Activated T-helper 2 cell treated with anti-CD3 and anti-CD28 coated beads, Interferon-gamma antibody, Interleukin-2, Interleukin-4, amounts not matched to agents 10 μg/mL and 5 μg/mL and 100 μg/mL, durations not matched to agents 14 hours and 24 hours and 36 hours (primary cell): ENCODE measurements at regions not wholly inside any gene's neighbourhood (a gene's known extent, or its start where the extent isn't known, plus 50 kb on each side); places are given as distances from the start of the nearest gene placed in this dataset.
"Not testable (repeated sequence)": the region's sequence is repeated elsewhere in the genome, so short reads cannot be mapped to it uniquely, and the experiment has no call there.

Source experiments
- DNase-seq: peaks from one replicate; pipeline ENCODE4 v3.0.0; 2021; ENCODE audit warnings: low spot score
- H3K27ac Mint-ChIP-seq: one replicate; pipeline ENCODE4 v1.8.0; 2021; ENCODE audit warnings: mixed read lengths
- H3K27me3 Mint-ChIP-seq: one replicate; pipeline ENCODE4 v1.8.0; 2021; ENCODE audit warnings: low read depth, mixed read lengths
- H3K36me3 Mint-ChIP-seq: one replicate; pipeline ENCODE4 v1.8.0; 2021; ENCODE audit warnings: low read depth, mixed read lengths
- H3K4me1 Mint-ChIP-seq: one replicate; pipeline ENCODE4 v1.8.0; 2021; ENCODE audit warnings: low read depth, mixed read lengths
- H3K4me3 Mint-ChIP-seq: one replicate; pipeline ENCODE4 v1.8.0; 2021; ENCODE audit warnings: low read depth, mild to moderate bottlenecking, moderate library complexity, mixed read lengths
- H3K9me3 Mint-ChIP-seq: one replicate; pipeline ENCODE4 v1.8.0; 2021; ENCODE audit warnings: mixed read lengths
- intact Hi-C: fragments of 100-400 bp; cut with micrococcal nuclease; formaldehyde crosslinking; loops from one replicate; pipeline ENCODE4 v1.15.1; 2023

DNA sequence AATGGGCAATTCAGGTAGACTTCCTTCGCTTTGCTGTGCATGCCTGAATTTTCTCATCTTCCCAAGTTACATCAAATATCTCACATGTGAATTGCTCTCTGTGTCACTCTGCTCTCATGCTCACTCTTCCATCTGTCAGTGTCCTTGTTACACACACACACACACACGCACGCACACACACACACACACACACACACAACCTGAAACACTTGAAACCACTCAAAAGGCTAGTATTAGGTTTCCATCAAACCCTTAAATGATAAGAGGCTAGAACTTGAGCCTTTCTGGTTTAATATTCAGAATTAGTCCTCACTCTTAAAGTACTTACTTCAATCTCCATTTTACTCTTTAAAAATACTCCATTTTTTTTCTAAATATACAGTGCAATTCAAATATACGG is 282.4 kb downstream of the C11orf87 start:
- no peak overlapping the region for H3K27ac Mint-ChIP-seq
- H3K27me3 Mint-ChIP-seq, result no peaks in the 10 kb centered on the region
- H3K4me1 Mint-ChIP-seq, result no peaks in the 10 kb centered on the region
- no peaks in the 10 kb centered on the region for H3K36me3 Mint-ChIP-seq
- H3K4me3 Mint-ChIP-seq, result no peak overlapping the region
- no peak for DNase-seq
- H3K9me3 Mint-ChIP-seq, result no peaks in the 10 kb centered on the region
- intact Hi-C loops, result no loop called here

DNA sequence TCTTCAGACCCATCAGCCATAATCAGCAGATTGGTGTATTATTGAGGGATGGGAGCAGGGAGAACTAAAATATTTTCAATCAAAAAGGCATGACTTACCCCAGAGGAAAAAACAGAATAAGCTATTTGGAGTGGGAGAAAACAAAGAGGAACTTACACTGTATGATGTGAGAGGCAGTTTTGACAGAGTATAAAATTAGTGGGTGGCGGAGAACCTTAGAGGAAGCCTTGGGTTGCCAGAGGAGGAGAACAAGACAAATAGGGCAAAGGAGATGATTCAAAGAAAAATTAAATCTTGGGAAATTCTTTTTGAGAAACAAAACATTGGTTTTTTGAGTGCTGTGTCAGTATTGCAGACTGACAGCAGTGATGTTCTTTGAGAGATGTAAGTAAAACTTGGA is 285.0 kb downstream of the C11orf87 start:
- intact Hi-C loops, result no loop called here

DNA sequence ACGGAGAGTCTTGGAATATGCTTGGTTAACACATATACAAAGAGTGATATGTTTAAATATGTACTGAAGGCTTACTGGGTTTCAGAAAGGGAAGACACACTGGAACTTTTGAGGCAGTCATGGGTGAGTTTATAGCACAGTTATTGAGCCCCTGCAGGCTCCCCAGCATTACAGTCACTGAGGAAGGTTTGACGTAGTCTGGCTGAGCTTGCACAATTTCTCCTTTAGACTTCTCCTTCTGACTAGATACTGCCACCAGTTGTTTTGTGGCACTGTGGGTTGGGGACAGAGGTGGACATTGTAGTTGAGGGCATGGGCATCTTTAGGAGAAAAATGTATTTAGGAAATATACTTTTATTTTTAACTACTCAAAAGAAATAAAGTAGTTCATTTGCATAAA is 285.4 kb downstream of the C11orf87 start:
- intact Hi-C loops, result no loop called here
- DNase-seq, result no peak
- Mint-ChIP-seq H3K4me3 (no peak overlapping the region), H3K9me3 (no peaks in the 10 kb centered on the region), H3K4me1 (no peaks in the 10 kb centered on the region), H3K27ac (no peak overlapping the region), H3K27me3 (no peaks in the 10 kb centered on the region), H3K36me3 (no peaks in the 10 kb centered on the region)

More for the DNA sequence above, 285.0 kb downstream of the C11orf87 start:
- H3K9me3 Mint-ChIP-seq, result no peaks in the 10 kb centered on the region
- H3K27me3 Mint-ChIP-seq, result no peaks in the 10 kb centered on the region
- no peak for DNase-seq
- H3K27ac Mint-ChIP-seq, result no peak overlapping the region
- H3K36me3 Mint-ChIP-seq, result no peaks in the 10 kb centered on the region
- no peak overlapping the region for H3K4me3 Mint-ChIP-seq
- H3K4me1 Mint-ChIP-seq, result no peaks in the 10 kb centered on the region

DNA sequence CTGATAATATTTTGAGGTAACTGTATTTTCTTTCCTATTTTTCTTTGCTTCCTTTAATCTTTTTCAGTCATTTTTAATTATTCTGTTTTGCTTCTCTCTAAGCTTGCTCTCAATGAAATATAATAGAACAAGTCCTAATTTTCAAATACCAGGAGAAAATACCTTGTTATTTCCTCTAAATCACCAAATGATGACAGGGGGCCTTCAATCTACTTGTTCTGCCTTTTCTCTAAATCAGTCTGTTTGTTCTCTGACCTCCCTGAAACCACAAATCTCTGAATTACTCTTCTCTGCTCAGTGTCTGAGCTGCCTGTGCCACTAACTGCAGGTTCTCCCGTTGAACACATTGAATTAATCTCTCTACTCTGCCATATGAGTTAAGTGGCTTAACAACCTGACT is 286.2 kb downstream of the C11orf87 start:
- no peaks in the 10 kb centered on the region for H3K4me1 Mint-ChIP-seq
- H3K27me3 Mint-ChIP-seq, result no peaks in the 10 kb centered on the region
- DNase-seq, result no peak
- H3K4me3 Mint-ChIP-seq, result no peak overlapping the region
- intact Hi-C loops, result no loop called here
- H3K27ac Mint-ChIP-seq, result no peak overlapping the region
- H3K9me3 Mint-ChIP-seq, result no peaks in the 10 kb centered on the region
- H3K36me3 Mint-ChIP-seq, result no peaks in the 10 kb centered on the region

- H3K27ac Mint-ChIP-seq, H3K4me1 Mint-ChIP-seq, DNase-seq, H3K4me3 Mint-ChIP-seq, intact Hi-C loops, H3K27me3 Mint-ChIP-seq, H3K36me3 Mint-ChIP-seq: not testable (repeated sequence)
- peaks cover 11% of the 10 kb centered on the region for H3K9me3 Mint-ChIP-seq
Observed at GRCh38 chr11:109714444-109714843, 292.5 kb downstream of the C11orf87 start.

DNA sequence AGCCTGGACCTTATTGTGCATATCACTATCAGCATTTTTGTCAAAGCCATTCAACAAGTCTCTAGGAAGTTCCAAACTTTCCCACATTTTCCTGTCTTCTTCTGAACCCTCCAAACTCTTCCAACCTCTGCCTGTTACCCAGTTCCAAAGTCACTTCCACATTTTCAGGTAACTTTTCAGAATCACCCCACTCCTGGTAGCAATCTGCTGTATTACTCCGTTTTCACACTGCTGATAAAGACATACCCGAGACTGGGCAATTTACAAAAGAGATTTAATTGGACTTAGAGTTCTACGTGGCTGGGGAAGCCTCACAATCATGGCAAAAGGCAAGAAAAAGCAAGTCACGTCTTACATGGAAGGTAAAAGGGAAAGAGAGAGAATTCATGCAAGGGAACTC is 293.4 kb downstream of the C11orf87 start:
- H3K36me3 Mint-ChIP-seq, H3K4me3 Mint-ChIP-seq, H3K27me3 Mint-ChIP-seq, DNase-seq, intact Hi-C loops, H3K4me1 Mint-ChIP-seq, H3K27ac Mint-ChIP-seq: not testable (repeated sequence)
- peaks cover 11% of the 10 kb centered on the region for H3K9me3 Mint-ChIP-seq

DNA sequence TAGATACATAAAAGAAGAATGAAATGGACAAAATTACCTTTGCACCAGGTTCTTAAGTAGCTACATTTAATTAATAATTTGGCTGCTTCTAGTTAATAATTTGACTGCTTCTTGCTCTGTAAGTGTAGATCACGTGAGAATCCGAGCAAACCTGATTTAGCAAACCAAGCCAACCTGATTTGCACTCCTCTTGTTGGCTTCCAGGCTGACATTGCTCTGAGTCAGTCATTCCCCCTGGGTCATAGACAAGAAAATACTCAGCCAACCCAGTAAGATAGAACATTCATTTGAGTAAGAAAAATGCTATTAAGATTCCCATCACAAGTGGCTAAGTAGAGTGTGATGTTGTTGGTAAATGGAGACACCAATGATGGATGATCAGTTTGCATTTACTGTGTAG is 304.1 kb downstream of the C11orf87 start:
- no peak overlapping the region for H3K27ac Mint-ChIP-seq
- H3K4me1 Mint-ChIP-seq, result no peaks in the 10 kb centered on the region
- no peak for DNase-seq
- intact Hi-C loops, result no loop called here
- no peaks in the 10 kb centered on the region for H3K9me3 Mint-ChIP-seq
- H3K27me3 Mint-ChIP-seq, result no peaks in the 10 kb centered on the region
- no peak overlapping the region for H3K4me3 Mint-ChIP-seq
- H3K36me3 Mint-ChIP-seq, result no peaks in the 10 kb centered on the region

DNA sequence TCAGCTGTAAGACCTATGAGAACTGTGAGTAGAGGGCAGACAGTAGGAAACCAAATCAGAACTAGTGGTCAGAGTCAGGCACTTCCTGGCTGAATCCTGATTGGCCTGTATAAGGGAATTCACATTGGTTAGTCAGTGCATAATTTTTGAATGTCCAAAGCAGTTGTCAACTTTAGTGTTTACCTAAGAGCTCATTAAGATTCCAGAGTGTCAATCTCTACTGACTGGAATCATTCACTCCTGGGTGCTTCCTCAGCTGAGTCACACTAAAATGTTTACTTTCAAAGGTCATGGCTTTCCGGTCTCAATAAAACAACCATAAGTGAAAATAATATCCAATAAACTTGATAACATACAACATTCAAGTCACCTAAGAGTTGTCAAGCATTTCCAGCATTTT is 306.1 kb downstream of the C11orf87 start:
- intact Hi-C loops, result no loop called here
- Mint-ChIP-seq H3K27ac (no peak overlapping the region), H3K36me3 (no peaks in the 10 kb centered on the region), H3K9me3 (no peaks in the 10 kb centered on the region), H3K4me3 (no peak overlapping the region), H3K4me1 (no peaks in the 10 kb centered on the region), H3K27me3 (no peaks in the 10 kb centered on the region)
- no peak for DNase-seq

- DNase-seq, result no peak
- Mint-ChIP-seq H3K4me1 (no peaks in the 10 kb centered on the region), H3K27ac (no peak overlapping the region), H3K4me3 (no peak overlapping the region), H3K27me3 (no peaks in the 10 kb centered on the region), H3K36me3 (no peaks in the 10 kb centered on the region), H3K9me3 (no peaks in the 10 kb centered on the region)
- intact Hi-C loops, result no loop called here
Observed at GRCh38 chr11:109729761-109730160, 307.8 kb downstream of the C11orf87 start.

DNA sequence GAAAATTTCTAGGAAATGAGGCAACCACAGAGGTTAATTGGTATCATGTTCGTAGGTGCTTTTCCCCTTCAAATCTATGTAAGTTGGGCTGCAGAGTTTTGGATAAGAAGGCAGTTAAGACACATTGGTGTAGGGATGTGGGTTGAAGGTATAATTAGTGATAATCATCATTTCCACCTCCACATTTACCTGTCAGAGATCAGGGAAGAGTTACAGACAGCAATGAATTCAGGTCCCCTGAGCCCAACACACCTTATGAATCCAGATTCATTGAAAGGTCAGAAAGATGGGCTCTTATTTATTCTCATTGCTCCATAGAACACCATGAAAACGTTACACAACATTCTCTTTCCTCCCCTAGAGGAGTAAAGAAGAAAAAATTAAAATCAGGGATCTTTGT is 308.7 kb downstream of the C11orf87 start:
- H3K9me3 Mint-ChIP-seq, result no peaks in the 10 kb centered on the region
- intact Hi-C loops, result no loop called here

DNA sequence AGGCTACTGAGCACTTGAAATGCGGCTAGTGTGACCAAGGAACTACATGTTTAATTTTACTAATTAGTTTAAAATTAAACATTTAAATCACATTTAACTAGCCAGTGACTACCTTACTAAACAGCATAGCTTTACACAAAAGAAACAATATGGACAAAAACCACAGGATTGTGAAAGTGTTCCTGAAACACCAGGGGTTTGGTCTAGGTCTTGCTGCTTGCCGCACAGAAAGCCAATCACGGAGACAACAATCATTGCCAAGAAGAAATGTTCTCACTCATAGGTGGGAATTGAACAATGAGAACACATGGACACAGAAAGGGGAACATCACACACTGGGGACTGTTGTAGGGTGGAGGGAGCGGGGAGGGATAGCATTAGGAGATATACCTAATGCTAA is 309.5 kb downstream of the C11orf87 start:
- H3K4me3 Mint-ChIP-seq, result no peak overlapping the region
- no peak overlapping the region for H3K27ac Mint-ChIP-seq
- intact Hi-C loops, result no loop called here
- H3K27me3 Mint-ChIP-seq, result no peaks in the 10 kb centered on the region
- H3K36me3 Mint-ChIP-seq, result no peaks in the 10 kb centered on the region
- no peaks in the 10 kb centered on the region for H3K9me3 Mint-ChIP-seq
- H3K4me1 Mint-ChIP-seq, result no peaks in the 10 kb centered on the region
- no peak for DNase-seq

More for the DNA sequence above, 308.7 kb downstream of the C11orf87 start:
- H3K4me1 Mint-ChIP-seq, result no peaks in the 10 kb centered on the region
- H3K27me3 Mint-ChIP-seq, result no peaks in the 10 kb centered on the region
- no peaks in the 10 kb centered on the region for H3K36me3 Mint-ChIP-seq
- H3K4me3 Mint-ChIP-seq, result no peak overlapping the region
- H3K27ac Mint-ChIP-seq, result no peak overlapping the region
- no peak for DNase-seq

- Mint-ChIP-seq H3K4me3 (no peak overlapping the region), H3K9me3 (no peaks in the 10 kb centered on the region), H3K36me3 (no peaks in the 10 kb centered on the region), H3K27me3 (no peaks in the 10 kb centered on the region), H3K4me1 (no peaks in the 10 kb centered on the region), H3K27ac (no peak overlapping the region)
- no peak for DNase-seq
- intact Hi-C loops, result no loop called here
Observed at GRCh38 chr11:109733245-109733644, 311.3 kb downstream of the C11orf87 start.

- H3K27ac Mint-ChIP-seq, result no peak overlapping the region
- H3K4me3 Mint-ChIP-seq, result no peak overlapping the region
- intact Hi-C loops, result no loop called here
- no peaks in the 10 kb centered on the region for H3K36me3 Mint-ChIP-seq
- H3K9me3 Mint-ChIP-seq, result no peaks in the 10 kb centered on the region
- DNase-seq, result no peak
- no peaks in the 10 kb centered on the region for H3K27me3 Mint-ChIP-seq
- H3K4me1 Mint-ChIP-seq, result no peaks in the 10 kb centered on the region
Observed at GRCh38 chr11:109734566-109734965, 312.6 kb downstream of the C11orf87 start.

DNA sequence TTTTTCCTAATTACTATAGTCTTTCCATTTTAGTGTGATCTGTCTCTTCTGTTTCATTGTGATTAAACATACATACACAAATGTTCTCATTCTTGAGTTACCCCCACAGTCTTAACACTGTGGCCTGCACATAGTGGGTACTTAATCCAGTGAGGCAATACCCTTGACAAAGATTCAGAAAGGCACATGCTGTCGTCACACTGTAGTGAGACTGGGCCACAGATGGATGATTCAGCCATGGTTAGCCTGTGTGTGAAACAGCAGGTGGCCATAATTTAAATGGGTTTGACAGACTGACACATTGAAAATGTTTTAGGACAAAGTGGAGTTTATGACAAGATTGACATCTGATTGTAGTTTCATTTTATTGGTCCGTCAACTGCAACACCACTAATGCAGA is 313.1 kb downstream of the C11orf87 start:
- H3K36me3 Mint-ChIP-seq, result no peaks in the 10 kb centered on the region

More for the DNA sequence above, 313.1 kb downstream of the C11orf87 start:
- no peak overlapping the region for H3K27ac Mint-ChIP-seq
- no peaks in the 10 kb centered on the region for H3K27me3 Mint-ChIP-seq
- H3K4me1 Mint-ChIP-seq, result no peaks in the 10 kb centered on the region
- no peak overlapping the region for H3K4me3 Mint-ChIP-seq
- H3K9me3 Mint-ChIP-seq, result no peaks in the 10 kb centered on the region
- intact Hi-C loops, result no loop called here
- DNase-seq, result no peak
